ENCODE measurements at regions not wholly inside any gene's neighbourhood (a gene's known extent, or its start where the extent isn't known, plus 50 kb on each side); places are given as distances from the start of the nearest gene placed in this dataset.
"Not testable (repeated sequence)": the region's sequence is repeated elsewhere in the genome, so short reads cannot be mapped to it uniquely, and the experiment has no call there.

DNA sequence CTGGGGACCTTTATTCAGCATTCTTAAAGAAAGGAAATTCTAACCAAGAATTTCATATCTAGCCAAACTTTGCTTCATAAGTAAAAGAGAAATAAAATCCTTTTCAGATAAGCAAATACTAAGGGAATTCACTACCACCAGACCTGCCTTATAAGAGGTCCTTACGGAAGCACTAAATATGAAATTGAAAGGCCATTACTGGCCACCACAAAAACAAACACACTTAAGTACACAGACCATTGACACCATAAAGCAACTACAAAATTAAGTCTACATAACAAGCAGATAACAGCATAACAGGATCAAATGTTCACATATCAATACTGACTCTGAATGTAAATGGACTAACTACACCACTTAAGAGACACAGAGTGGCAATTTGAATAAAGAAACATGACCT, 361.4 kb upstream of the POU5F2 start:
- Histone ChIP-seq H3K36me3 (ENCODE audit: control insufficient read depth, insufficient read depth, low read length, severe bottlenecking) (no peaks in the 10 kb centered on the region), H3K4me3 (ENCODE audit: low read length) (no peak overlapping the region), H3K9ac (ENCODE audit: low read length) (no peak overlapping the region), H3K27me3 (replicated peaks; ENCODE audit: control insufficient read depth, insufficient read depth, low read length) (no peaks in the 10 kb centered on the region), H3K9me3 (ENCODE audit: control insufficient read depth, low read length) (peaks cover 14% of the 10 kb centered on the region), H3K4me1 (ENCODE audit: control insufficient read depth, insufficient read depth, low read length) (peaks cover 8% of the 10 kb centered on the region)
- DNase-seq (ENCODE audit: low read depth): no peak

DNA sequence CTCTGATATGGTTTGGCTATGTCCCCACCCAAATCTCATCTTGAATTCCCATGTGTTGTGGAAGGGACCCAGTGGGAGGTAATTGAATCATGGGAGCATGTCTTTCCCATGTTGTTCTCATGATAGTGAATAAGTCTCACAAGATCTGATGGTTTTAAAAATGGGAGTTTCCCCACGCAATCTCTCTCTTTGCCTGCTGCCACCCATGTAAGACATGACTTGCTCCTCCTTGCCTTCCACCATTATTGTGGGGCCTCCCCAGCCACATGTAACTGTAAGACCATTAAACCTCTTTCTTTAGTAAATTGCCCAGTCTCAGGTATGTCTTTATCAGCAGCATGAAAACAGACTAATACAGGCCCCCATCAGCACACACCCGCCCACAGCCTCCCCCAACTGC, 356.0 kb upstream of the POU5F2 start:
- not testable (repeated sequence) for DNase-seq (ENCODE audit: low read depth); H3K36me3 ChIP-seq (ENCODE audit: control insufficient read depth, insufficient read depth, low read length, severe bottlenecking); H3K9me3 ChIP-seq (ENCODE audit: control insufficient read depth, low read length); H3K4me1 ChIP-seq (ENCODE audit: control insufficient read depth, insufficient read depth, low read length); H3K9ac ChIP-seq (ENCODE audit: low read length); H3K27me3 ChIP-seq (replicated peaks; ENCODE audit: control insufficient read depth, insufficient read depth, low read length); H3K4me3 ChIP-seq (ENCODE audit: low read length)

DNA sequence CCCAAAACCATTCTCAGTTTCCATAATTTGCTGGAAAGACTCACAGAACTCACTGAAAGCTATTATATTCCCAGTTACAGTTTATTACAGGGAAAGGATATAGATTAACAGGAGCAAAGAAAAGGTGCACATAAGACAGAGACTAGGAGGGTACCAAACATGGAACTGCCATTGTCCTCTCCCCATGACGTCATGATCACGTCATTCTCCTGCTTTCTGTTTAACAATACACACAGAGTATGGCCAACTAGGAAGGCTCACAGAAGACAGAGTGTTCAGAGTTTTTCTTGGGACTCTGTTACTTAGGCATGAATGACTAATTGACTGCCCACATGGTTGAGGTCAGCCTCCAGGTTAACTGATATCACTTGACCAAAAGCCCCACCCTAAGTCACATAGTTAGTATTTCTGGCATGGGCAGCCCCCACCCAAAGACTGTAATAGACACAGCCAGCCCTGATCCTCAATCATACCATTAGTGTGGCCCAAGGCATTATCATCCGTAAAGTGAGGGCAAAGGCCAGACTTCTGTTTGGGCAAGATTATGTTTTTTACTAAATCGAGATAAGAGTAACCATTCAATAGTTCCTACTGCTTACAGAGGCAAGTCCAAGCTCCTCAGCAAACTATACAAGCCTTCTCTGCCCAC, 353.5 kb upstream of the POU5F2 start:
- Histone ChIP-seq H3K4me3 (ENCODE audit: low read length) (no peak overlapping the region), H3K9me3 (ENCODE audit: control insufficient read depth, low read length) (no peaks in the 10 kb centered on the region), H3K4me1 (ENCODE audit: control insufficient read depth, insufficient read depth, low read length) (no peaks in the 10 kb centered on the region), H3K36me3 (ENCODE audit: control insufficient read depth, insufficient read depth, low read length, severe bottlenecking) (no peaks in the 10 kb centered on the region), H3K9ac (ENCODE audit: low read length) (no peak overlapping the region), H3K27me3 (replicated peaks; ENCODE audit: control insufficient read depth, insufficient read depth, low read length) (no peaks in the 10 kb centered on the region)
- no peak for DNase-seq (ENCODE audit: low read depth)

DNA sequence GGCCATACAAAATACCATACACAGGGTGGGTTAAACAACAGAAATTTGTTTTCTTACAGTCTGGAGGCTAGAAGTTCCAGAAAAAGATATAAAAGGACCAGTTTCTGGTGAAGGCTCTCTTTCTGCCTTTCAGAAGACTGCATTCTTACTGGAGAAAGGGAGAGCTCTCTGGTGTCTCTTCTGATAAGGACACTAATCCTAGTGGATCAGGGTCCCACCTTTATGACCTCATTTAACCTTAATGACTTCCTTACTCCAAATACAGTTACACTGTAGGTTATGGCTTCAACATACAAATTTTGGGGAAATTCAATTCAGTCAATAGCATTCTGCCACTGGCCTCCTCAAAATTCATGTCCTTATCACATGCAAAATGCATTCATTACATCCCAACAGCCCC, 351.9 kb upstream of the POU5F2 start:
- no peak overlapping the region for H3K9ac ChIP-seq (ENCODE audit: low read length)
- H3K9me3 ChIP-seq (ENCODE audit: control insufficient read depth, low read length): no peaks in the 10 kb centered on the region
- no peaks in the 10 kb centered on the region for H3K4me1 ChIP-seq (ENCODE audit: control insufficient read depth, insufficient read depth, low read length)

DNA sequence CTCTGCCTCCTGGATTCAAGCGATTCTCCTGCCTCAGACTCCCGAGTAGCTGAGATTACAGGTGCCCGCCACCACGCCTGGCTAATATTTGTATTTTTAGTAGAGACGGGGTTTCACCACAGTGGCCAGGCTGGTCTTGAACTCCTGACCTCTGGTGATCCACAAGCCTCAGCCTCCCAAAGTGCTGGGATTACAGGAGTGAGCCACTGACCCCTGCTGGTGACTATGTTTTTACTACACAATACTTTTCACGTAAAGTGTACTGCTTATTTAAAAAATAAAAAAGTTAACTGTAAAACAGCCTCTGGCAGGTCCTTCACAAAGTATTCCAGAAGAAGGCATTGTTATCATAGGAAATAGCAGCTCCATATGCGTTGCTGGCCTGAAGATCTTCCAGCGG, 345.2 kb upstream of the POU5F2 start:
- not testable (repeated sequence) for H3K9me3 ChIP-seq (ENCODE audit: control insufficient read depth, low read length); H3K9ac ChIP-seq (ENCODE audit: low read length); H3K4me3 ChIP-seq (ENCODE audit: low read length); H3K4me1 ChIP-seq (ENCODE audit: control insufficient read depth, insufficient read depth, low read length); H3K36me3 ChIP-seq (ENCODE audit: control insufficient read depth, insufficient read depth, low read length, severe bottlenecking); H3K27me3 ChIP-seq (replicated peaks; ENCODE audit: control insufficient read depth, insufficient read depth, low read length); DNase-seq (ENCODE audit: low read depth)

More for the DNA sequence above, 351.9 kb upstream of the POU5F2 start:
- Histone ChIP-seq H3K27me3 (replicated peaks; ENCODE audit: control insufficient read depth, insufficient read depth, low read length) (no peaks in the 10 kb centered on the region), H3K36me3 (ENCODE audit: control insufficient read depth, insufficient read depth, low read length, severe bottlenecking) (no peaks in the 10 kb centered on the region), H3K4me3 (ENCODE audit: low read length) (no peak overlapping the region)
- no peak for DNase-seq (ENCODE audit: low read depth)

DNA sequence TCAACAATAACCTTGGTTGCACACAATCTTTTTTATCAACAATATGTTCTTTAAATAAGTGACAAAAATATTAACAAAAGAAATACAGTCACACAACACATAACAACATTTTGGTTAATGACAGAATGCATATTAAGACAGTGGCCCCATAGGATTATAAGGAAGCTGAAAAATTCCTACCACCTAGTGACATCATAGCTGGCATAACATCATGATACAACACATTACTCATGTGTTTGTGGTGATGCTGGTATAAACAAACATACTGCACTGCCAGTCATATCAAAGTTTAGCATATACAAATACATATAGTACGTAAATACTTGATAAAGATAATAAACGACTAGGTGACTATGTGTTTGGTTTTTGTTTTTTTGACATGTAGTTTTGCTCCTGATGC, 344.8 kb upstream of the POU5F2 start:
- Histone ChIP-seq H3K4me3 (ENCODE audit: low read length) (no peak overlapping the region), H3K36me3 (ENCODE audit: control insufficient read depth, insufficient read depth, low read length, severe bottlenecking) (no peaks in the 10 kb centered on the region), H3K27me3 (replicated peaks; ENCODE audit: control insufficient read depth, insufficient read depth, low read length) (no peaks in the 10 kb centered on the region), H3K9me3 (ENCODE audit: control insufficient read depth, low read length) (peaks cover 4% of the 10 kb centered on the region), H3K9ac (ENCODE audit: low read length) (no peak overlapping the region), H3K4me1 (ENCODE audit: control insufficient read depth, insufficient read depth, low read length) (no peaks in the 10 kb centered on the region)
- no peak for DNase-seq (ENCODE audit: low read depth)

DNA sequence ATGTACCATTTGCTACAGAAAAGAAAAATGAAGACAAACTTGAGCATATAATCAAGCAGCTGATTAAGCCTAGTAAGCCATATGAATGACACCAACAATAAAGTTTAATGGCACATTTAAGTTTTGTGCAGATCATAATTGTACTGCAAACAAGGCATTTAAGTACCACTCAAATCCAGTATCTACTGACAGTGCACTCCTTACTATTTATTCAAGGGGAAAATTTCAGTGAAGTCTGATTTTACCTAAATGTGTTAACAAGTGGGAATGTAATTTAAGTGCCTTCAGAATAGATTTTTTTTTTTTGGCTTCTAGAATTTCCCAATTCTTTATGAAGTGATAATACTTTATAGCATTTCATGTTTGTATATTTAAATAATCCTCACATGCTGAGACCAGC, 341.0 kb upstream of the POU5F2 start:
- no peak for DNase-seq (ENCODE audit: low read depth)
- Histone ChIP-seq H3K4me3 (ENCODE audit: low read length) (no peak overlapping the region), H3K9me3 (ENCODE audit: control insufficient read depth, low read length) (peaks cover 4% of the 10 kb centered on the region), H3K27me3 (replicated peaks; ENCODE audit: control insufficient read depth, insufficient read depth, low read length) (no peaks in the 10 kb centered on the region), H3K9ac (ENCODE audit: low read length) (no peak overlapping the region), H3K36me3 (ENCODE audit: control insufficient read depth, insufficient read depth, low read length, severe bottlenecking) (no peaks in the 10 kb centered on the region), H3K4me1 (ENCODE audit: control insufficient read depth, insufficient read depth, low read length) (no peaks in the 10 kb centered on the region)

DNA sequence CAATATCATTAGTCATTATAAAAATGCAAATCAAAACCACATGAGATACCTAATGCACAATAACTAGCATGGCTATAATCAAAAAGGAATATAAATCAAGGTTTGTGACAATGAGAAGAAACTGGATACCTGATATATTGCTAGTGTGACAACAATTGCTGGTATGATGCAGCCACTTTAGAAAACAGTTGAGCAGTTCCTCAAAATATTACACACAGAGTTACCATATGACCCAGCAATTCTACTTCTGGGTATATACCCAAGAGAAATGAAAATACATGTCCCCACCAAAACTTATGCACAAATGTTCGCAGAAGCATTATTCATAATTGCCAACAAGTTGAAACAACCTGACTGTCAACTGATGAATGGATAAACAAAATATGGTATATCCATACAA, 339.7 kb upstream of the POU5F2 start:
- no peak overlapping the region for H3K9ac ChIP-seq (ENCODE audit: low read length)
- H3K4me1 ChIP-seq (ENCODE audit: control insufficient read depth, insufficient read depth, low read length): no peaks in the 10 kb centered on the region
- H3K36me3 ChIP-seq (ENCODE audit: control insufficient read depth, insufficient read depth, low read length, severe bottlenecking): no peaks in the 10 kb centered on the region
- DNase-seq (ENCODE audit: low read depth): no peak
- no peaks in the 10 kb centered on the region for H3K27me3 ChIP-seq (replicated peaks; ENCODE audit: control insufficient read depth, insufficient read depth, low read length)
- no peak overlapping the region for H3K4me3 ChIP-seq (ENCODE audit: low read length)
- H3K9me3 ChIP-seq (ENCODE audit: control insufficient read depth, low read length): peaks cover 4% of the 10 kb centered on the region

DNA sequence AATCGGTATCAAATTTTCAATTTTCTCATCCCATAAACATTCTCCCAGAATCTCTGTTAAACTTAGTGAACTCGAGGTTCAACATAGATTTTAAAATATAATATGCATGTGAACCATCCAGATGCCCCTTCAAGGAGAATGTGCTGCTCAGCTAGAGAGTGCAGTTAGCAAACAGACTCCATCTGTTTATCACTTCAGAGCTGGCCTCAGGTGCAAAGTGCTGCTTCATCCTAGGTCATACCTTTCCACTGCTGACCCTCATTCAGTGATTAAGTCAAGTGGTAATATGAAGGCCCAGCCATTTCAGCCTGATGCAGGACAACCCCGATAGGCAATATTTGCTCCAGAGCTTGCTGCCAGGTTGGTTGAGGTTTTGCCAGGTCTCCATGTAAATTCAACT, 339.0 kb upstream of the POU5F2 start:
- H3K9ac ChIP-seq (ENCODE audit: low read length): no peak overlapping the region
- peaks cover 3% of the 10 kb centered on the region for H3K9me3 ChIP-seq (ENCODE audit: control insufficient read depth, low read length)
- H3K4me1 ChIP-seq (ENCODE audit: control insufficient read depth, insufficient read depth, low read length): no peaks in the 10 kb centered on the region
- no peak for DNase-seq (ENCODE audit: low read depth)
- no peaks in the 10 kb centered on the region for H3K27me3 ChIP-seq (replicated peaks; ENCODE audit: control insufficient read depth, insufficient read depth, low read length)
- no peak overlapping the region for H3K4me3 ChIP-seq (ENCODE audit: low read length)
- H3K36me3 ChIP-seq (ENCODE audit: control insufficient read depth, insufficient read depth, low read length, severe bottlenecking): no peaks in the 10 kb centered on the region

DNA sequence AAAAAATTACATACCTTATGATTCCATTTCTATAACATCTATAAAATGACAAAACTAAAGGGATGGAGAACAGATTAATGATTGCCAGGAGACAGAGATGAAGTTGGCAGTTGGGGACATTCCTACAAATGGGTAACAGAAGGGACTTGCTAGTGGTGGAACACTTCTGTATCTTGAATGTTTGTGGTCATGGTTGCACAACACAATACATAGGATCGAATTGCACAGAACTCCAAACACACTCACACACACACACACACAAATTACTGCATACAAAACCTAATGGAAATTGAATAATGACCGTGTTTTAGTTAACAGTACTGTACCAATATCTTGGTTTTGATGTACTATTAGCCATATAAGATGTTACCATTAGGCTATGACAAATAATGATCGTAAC, 330.7 kb upstream of the POU5F2 start:
- H3K27me3 ChIP-seq (replicated peaks; ENCODE audit: control insufficient read depth, insufficient read depth, low read length): no peaks in the 10 kb centered on the region
- no peak overlapping the region for H3K4me3 ChIP-seq (ENCODE audit: low read length)
- H3K4me1 ChIP-seq (ENCODE audit: control insufficient read depth, insufficient read depth, low read length): no peaks in the 10 kb centered on the region
- DNase-seq (ENCODE audit: low read depth): peak; percentile 23
- H3K9ac ChIP-seq (ENCODE audit: low read length): no peak overlapping the region
- H3K36me3 ChIP-seq (ENCODE audit: control insufficient read depth, insufficient read depth, low read length, severe bottlenecking): no peaks in the 10 kb centered on the region
- H3K9me3 ChIP-seq (ENCODE audit: control insufficient read depth, low read length): peaks cover 6% of the 10 kb centered on the region

DNA sequence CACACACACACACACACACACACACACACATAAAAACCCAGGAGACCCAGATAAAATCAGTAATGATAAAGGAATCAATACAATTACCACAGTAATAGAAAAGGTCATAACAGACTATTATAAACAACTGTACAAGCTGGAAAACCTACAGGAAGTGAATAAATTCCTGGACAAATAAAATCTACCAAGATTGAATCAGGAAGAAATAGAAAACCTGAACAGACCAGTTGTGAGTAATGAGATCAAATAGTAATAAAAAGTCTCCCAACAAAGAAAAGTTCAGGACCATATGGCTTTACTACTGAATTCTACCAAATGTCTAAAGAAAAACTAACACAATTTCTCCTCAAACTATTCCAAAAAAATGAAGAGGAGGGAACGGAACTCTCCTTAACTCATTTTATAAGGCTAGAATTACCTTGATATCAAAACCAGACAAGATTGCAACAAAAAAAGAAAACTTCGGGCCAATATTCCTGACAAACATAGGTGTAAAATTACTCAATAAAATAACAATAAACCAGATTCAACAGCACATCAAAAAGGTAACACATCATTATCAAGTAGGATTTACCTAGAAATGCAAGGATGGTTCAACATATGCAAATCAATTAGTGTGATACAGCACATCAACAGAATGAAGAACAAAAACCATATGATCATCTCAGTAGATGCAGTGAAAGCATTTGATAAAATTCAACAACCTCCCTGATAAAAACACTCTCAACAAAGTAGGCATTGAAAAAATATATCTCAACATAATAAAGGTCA, 325.2 kb upstream of the POU5F2 start:
- no peak for DNase-seq (ENCODE audit: low read depth)
- Histone ChIP-seq H3K27me3 (replicated peaks; ENCODE audit: control insufficient read depth, insufficient read depth, low read length) (no peaks in the 10 kb centered on the region), H3K4me1 (ENCODE audit: control insufficient read depth, insufficient read depth, low read length) (no peaks in the 10 kb centered on the region), H3K9ac (ENCODE audit: low read length) (no peak overlapping the region), H3K9me3 (ENCODE audit: control insufficient read depth, low read length) (peaks cover 30% of the 10 kb centered on the region), H3K4me3 (ENCODE audit: low read length) (no peak overlapping the region), H3K36me3 (ENCODE audit: control insufficient read depth, insufficient read depth, low read length, severe bottlenecking) (peaks cover 5% of the 10 kb centered on the region)

DNA sequence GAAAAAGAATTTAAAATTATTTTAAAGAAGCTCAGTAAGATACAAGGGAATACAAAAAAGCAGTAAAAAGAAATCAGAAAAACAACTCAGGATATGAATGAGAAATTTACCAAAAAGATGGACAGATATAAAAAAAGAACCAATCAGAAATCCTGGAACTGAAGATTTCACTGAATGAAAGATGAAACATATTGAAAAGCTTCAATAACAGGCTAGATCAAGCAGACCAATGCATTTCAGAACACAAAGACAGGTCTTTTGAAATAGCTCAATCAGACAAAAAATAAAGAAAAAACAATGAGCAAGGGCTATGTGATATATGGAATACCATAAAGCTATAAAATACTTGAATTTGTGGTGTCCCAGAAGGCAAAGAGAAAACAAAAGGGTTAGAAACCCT, 322.6 kb upstream of the POU5F2 start:
- H3K27me3 ChIP-seq (replicated peaks; ENCODE audit: control insufficient read depth, insufficient read depth, low read length): no peaks in the 10 kb centered on the region
- H3K4me3 ChIP-seq (ENCODE audit: low read length): no peak overlapping the region
- H3K9me3 ChIP-seq (ENCODE audit: control insufficient read depth, low read length): peaks cover 30% of the 10 kb centered on the region
- H3K4me1 ChIP-seq (ENCODE audit: control insufficient read depth, insufficient read depth, low read length): no peaks in the 10 kb centered on the region
- peaks cover 5% of the 10 kb centered on the region for H3K36me3 ChIP-seq (ENCODE audit: control insufficient read depth, insufficient read depth, low read length, severe bottlenecking)
- no peak overlapping the region for H3K9ac ChIP-seq (ENCODE audit: low read length)
- no peak for DNase-seq (ENCODE audit: low read depth)
